Right lobe of liver (tissue), 6 donors: ENCODE measurements at regions not wholly inside any gene's neighbourhood (a gene's known extent, or its start where the extent isn't known, plus 50 kb on each side); places are given as distances from the start of the nearest gene placed in this dataset.

Experiments
- ATAC-seq, 4 donors: fragments of 200-7000 bp; cut with Tn5 transposase; one replicate each; pipeline ENCODE4 v1.9.1; 2020; ENCODE audit warnings: mild to moderate bottlenecking in 4 of 4, moderate library complexity in 4 of 4
- DNase-seq, 3 donors: peaks; one replicate each; pipeline ENCODE4 v3.0.0-alpha.2; 2020
- H3K27ac ChIP-seq, 3 donors: fragments of 200-600 bp; one replicate each; pipeline ENCODE4 v1.8.0; 2022
- H3K27me3 ChIP-seq, 2 donors: fragments of 200-600 bp; one replicate each; pipeline ENCODE4 v1.8.0; 2022
- H3K36me3 ChIP-seq, 4 donors: fragments of 200-600 bp; sonication (generic) in 1 of 4; one replicate each; pipeline versions ENCODE4 v1.5.1 to v1.8.0; 2017 to 2022; ENCODE audit warnings: control low read depth in 1 of 4
- H3K4me1 ChIP-seq, 4 donors: fragments of 200-600 bp; sonication (generic) in 1 of 4; one replicate each; pipeline versions ENCODE4 v1.5.1 to v1.8.0; 2017 to 2022; ENCODE audit warnings: control low read depth in 1 of 4
- H3K4me3 ChIP-seq, 3 donors: fragments of 200-600 bp; one replicate each; pipeline ENCODE4 v1.8.0; 2022
- H3K9me3 ChIP-seq, 4 donors: fragments of 200-600 bp; sonication (generic) in 1 of 4; one replicate each; pipeline versions ENCODE4 v1.5.1 to v1.8.0; 2017 to 2022; ENCODE audit warnings: control low read depth in 1 of 4
- CTCF ChIP-seq, 4 donors: fragments of 200-600 bp in 3 of 4; fragments of 450-650 bp in 1 of 4; IDR thresholded peaks; one replicate each; pipeline versions ENCODE4 v1.5.1 to v1.8.0; 2016 to 2022; ENCODE audit warnings: antibody characterized with exemption in 4 of 4, mild to moderate bottlenecking in 2 of 4
- POLR2A ChIP-seq: fragments of 450-650 bp; IDR thresholded peaks from one replicate; pipeline ENCODE4 v1.6.1; 2017; ENCODE audit warnings: antibody characterized with exemption, mild to moderate bottlenecking
- WGBS: methylation state at CpG from one replicate; pipeline ENCODE4 v1.1.6; 2018; ENCODE audit warnings: low coverage, low lambda C conversion rate; ENCODE audit not compliant: insufficient coverage; ENCODE audit errors: missing lambda C conversion rate; 5-methylcytosine and 5-hydroxymethylcytosine counted together
- intact Hi-C, 2 donors: fragments of 100-400 bp; cut with DNase I; formaldehyde crosslinking; loops; one replicate each; pipeline versions ENCODE4 v1.11.2 to v1.14.1; 2022
- donor health status: DM: no; HTN: yes; CAD: no.
- donor health status: DM: no; HTN: no; CAD: no.
- donor health status: DM: no; HTN: no; CAD: no.
- donor health status: DM: no; HTN: yes; CAD: no.
- donor health status: DM: no; HTN: yes; CAD: no.

DNA sequence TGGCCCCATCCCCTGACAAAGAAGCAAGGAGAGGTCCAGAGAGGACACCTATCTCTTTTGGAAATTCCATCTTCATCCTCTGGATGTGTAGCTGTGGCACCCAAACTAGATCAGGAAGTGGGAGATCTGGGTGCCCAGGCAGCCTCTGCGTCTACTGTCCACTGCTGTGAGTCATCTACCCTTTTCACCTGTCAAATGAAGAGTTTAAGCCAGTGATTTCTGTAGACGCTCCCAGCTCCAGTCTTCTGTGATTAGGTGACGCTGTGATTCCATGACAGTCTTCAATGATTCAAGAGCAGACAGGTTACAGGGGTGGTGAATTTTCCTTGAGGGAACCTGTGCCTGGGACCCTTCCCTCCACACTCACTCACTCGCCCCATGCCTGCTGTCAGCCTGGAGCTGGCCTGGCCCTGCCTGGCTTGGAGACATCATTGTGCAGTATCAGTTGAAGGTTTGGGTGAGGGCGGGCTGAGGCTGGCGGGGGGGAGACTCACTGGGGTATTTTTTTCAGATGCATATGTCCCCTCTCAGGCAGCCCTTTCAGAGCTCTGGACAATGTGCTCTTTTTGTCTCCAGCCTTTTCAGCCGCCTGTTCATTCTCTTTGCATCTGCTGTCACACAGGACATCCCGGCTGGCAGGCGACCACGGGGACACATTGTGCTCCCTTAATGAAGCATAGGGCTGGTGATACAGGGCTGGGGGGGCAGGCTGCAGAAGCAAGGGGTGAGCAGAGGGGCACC lies 56.8 kb upstream of the PARP11 start:
- DNase-seq (no peak), ATAC-seq (no peak)
- WGBS, result 97% methylated on average over 4 of the region's 10 CpGs
- H3K36me3 ChIP-seq, result no peaks in the 10 kb centered on the region
- TF ChIP-seq POLR2A, result no peak
- TF ChIP-seq CTCF (IDR thresholded peaks at IDR 0.05), result no peak
- no peaks in the 10 kb centered on the region for H3K27me3 ChIP-seq
- H3K4me3 ChIP-seq, result no peak overlapping the region
- no peaks in the 10 kb centered on the region for H3K4me1 ChIP-seq
- H3K27ac ChIP-seq, result no peak overlapping the region
- no peaks in the 10 kb centered on the region for H3K9me3 ChIP-seq
- intact Hi-C loops, result no loop called here

GRCh38 chr12:3928538-3929184 lies 55.5 kb upstream of the PARP11 start:
- 55% methylated on average over 6 of the region's 6 CpGs for WGBS
- no peak for TF ChIP-seq POLR2A
- TF ChIP-seq CTCF (IDR thresholded peaks at IDR 0.05), result no peak
- Histone ChIP-seq H3K9me3 (no peaks in the 10 kb centered on the region), H3K27me3 (no peaks in the 10 kb centered on the region), H3K36me3 (no peaks in the 10 kb centered on the region), H3K4me3 (no peak overlapping the region), H3K4me1 (no peaks in the 10 kb centered on the region), H3K27ac (no peak overlapping the region)
- no peak for DNase-seq
- ATAC-seq, result no peak
- intact Hi-C loops, result no loop called here

GRCh38 chr12:3925621-3926020 lies 52.4 kb upstream of the PARP11 start:
- no peak for ATAC-seq
- DNase-seq, result no peak
- no peaks in the 10 kb centered on the region for H3K4me1 ChIP-seq
- H3K27ac ChIP-seq, result no peak overlapping the region
- H3K36me3 ChIP-seq, result no peaks in the 10 kb centered on the region
- no peak for TF ChIP-seq CTCF (IDR thresholded peaks at IDR 0.05)
- TF ChIP-seq POLR2A, result no peak
- no peak overlapping the region for H3K4me3 ChIP-seq
- H3K9me3 ChIP-seq, result no peaks in the 10 kb centered on the region
- intact Hi-C loops, result no loop called here
- WGBS, result 75% methylated on average over 1 of the region's 3 CpGs
- peaks cover 0 to 5% of the 10 kb centered on the region in 2 donors for H3K27me3 ChIP-seq

DNA sequence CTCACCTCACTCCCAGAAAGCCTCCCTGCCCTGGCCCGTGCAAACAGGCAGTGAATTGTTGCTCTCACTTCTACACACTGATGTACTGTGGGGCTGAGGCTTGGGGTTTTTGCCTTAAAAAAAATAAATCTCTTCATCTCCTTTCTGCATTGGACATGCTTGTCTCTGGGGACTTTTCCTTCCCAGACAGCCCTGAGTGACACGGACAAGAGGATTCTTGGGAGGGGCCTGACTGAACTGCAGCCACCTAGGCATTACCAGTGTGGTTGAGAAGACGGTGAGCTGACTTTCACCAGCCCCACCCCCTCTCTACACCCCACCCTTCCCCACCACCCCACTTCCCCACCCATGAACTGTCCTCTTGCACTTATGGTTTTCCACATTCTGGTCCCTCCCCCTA lies 51.6 kb upstream of the PARP11 start:
- Histone ChIP-seq H3K36me3 (no peaks in the 10 kb centered on the region), H3K27ac (no peak overlapping the region), H3K27me3 (peaks cover 0 to 9% of the 10 kb centered on the region in 2 donors), H3K9me3 (no peaks in the 10 kb centered on the region), H3K4me3 (no peak overlapping the region), H3K4me1 (no peaks in the 10 kb centered on the region)
- intact Hi-C loops, result no loop called here
- TF ChIP-seq CTCF (IDR thresholded peaks at IDR 0.05) (no peak), POLR2A (no peak)
- ATAC-seq (peak in 1 of 4 donors; percentile 19), DNase-seq (no peak)
- WGBS, result 75% methylated on average over 1 of the region's 3 CpGs
